Stomach (tissue), 8 donors: ENCODE measurements at regions not wholly inside any gene's neighbourhood (a gene's known extent, or its start where the extent isn't known, plus 50 kb on each side); places are given as distances from the start of the nearest gene placed in this dataset.

Source experiments
- DNase-seq, 2 donors: peaks; one replicate each; pipeline versions ENCODE4 v3.0.0 to v3.0.0-alpha.2; 2013 to 2019
- H3K27ac ChIP-seq, 5 donors: fragments of 200-600 bp in 4 of 5; sonication (generic) in 4 of 5; one replicate each; pipeline ENCODE4 v1.5.1; 2013 to 2019; ENCODE audit warnings: mild to moderate bottlenecking in 1 of 5, moderate library complexity in 1 of 5
- H3K27me3 ChIP-seq, 3 donors: fragments of 200-600 bp; sonication (generic); one replicate each; pipeline ENCODE4 v1.5.1; 2017 to 2019; ENCODE audit warnings: mixed run types in 1 of 3
- H3K36me3 ChIP-seq, 4 donors: fragments of 200-600 bp; sonication (generic); 1 replicate in 3 of 4; 2 replicates in 1 of 4; pipeline ENCODE4 v1.5.1; 2016 to 2019
- H3K4me1 ChIP-seq, 4 donors: fragments of 200-600 bp; sonication (generic); one replicate each; pipeline ENCODE4 v1.5.1; 2016 to 2019
- H3K4me3 ChIP-seq, 4 donors: fragments of 200-600 bp; sonication (generic) in 3 of 4; one replicate each; pipeline ENCODE4 v1.5.1; 2016 to 2019; ENCODE audit warnings: mild to moderate bottlenecking in 1 of 4
- H3K9me3 ChIP-seq, 4 donors: fragments of 200-600 bp; sonication (generic); one replicate each; pipeline ENCODE4 v1.5.1; 2016 to 2019
- CTCF ChIP-seq, 7 experiments: fragments of 450-650 bp in 4 of 7; fragments of 200-600 bp in 3 of 7; sonication (generic) in 3 of 7; IDR thresholded peaks; one replicate each; pipeline ENCODE4 v1.5.1; 2016 to 2019; ENCODE audit warnings: antibody characterized with exemption in 7 of 7, control low read depth in 2 of 7, mild to moderate bottlenecking in 1 of 7
- EP300 ChIP-seq: sonication (generic); formaldehyde crosslinking; IDR thresholded peaks from one replicate; pipeline ENCODE4 v1.6.1; 2017; ENCODE audit warnings: antibody characterized with exemption
- POLR2A ChIP-seq, 4 donors: fragments of 450-650 bp; IDR thresholded peaks; one replicate each; pipeline ENCODE4 v1.6.1; 2016; ENCODE audit warnings: antibody characterized with exemption in 4 of 4, control low read depth in 2 of 4, mild to moderate bottlenecking in 1 of 4, moderate library complexity in 1 of 4
- POLR2AphosphoS5 ChIP-seq, 3 donors: sonication (generic); formaldehyde crosslinking; IDR thresholded peaks; one replicate each; pipeline ENCODE4 v1.6.1; 2016; ENCODE audit warnings: antibody characterized with exemption in 3 of 3
- WGBS, 5 donors: extraction: QIAGEN DNeasy Blood & Tissue Kit in 3 of 5; methylation state at CpG; one replicate each; pipeline versions ENCODE4 v1.1.5 to v1.1.7; 2013 to 2018; 5-methylcytosine and 5-hydroxymethylcytosine counted together
- intact Hi-C: fragments of 100-400 bp; cut with DNase I; formaldehyde crosslinking; loops from one replicate; pipeline ENCODE4 v1.15.1; 2023; ENCODE audit warnings: low total_unique reads
- donor health status: healthy with polysubstance abuse.
- donor health status: Bipolar disorder and iron deficiency.
- donor health status: healthy.

GRCh38 chr2:2757764-2758163, 426.7 kb upstream of the MYT1L start:
- no peaks in the 10 kb centered on the region for H3K36me3 ChIP-seq
- no peaks in the 10 kb centered on the region for H3K4me1 ChIP-seq
- peaks cover 0 to 24% (median 23%) of the 10 kb centered on the region in 4 donors for H3K9me3 ChIP-seq
- H3K27ac ChIP-seq: no peak overlapping the region
- TF ChIP-seq EP300 (no peak), CTCF (IDR thresholded peaks at IDR 0.05) (no peak), POLR2A (IDR thresholded peaks at IDR 0.05) (no peak), POLR2AphosphoS5 (IDR thresholded peaks at IDR 0.05) (no peak)
- no peaks in the 10 kb centered on the region for H3K27me3 ChIP-seq
- DNase-seq: no peak
- no peak overlapping the region for H3K4me3 ChIP-seq
- intact Hi-C loops: no loop called here
- 56 to 68% (median 65%) methylated on average over 3 of the region's 3 CpGs for WGBS, 5 donors

- TF ChIP-seq CTCF (IDR thresholded peaks at IDR 0.05) (no peak), POLR2A (IDR thresholded peaks at IDR 0.05) (no peak), EP300 (no peak), POLR2AphosphoS5 (IDR thresholded peaks at IDR 0.05) (no peak)
- Histone ChIP-seq H3K4me1 (no peaks in the 10 kb centered on the region), H3K27ac (no peak overlapping the region), H3K9me3 (peaks cover 0 to 24% (median 23%) of the 10 kb centered on the region in 4 donors), H3K4me3 (no peak overlapping the region), H3K36me3 (no peaks in the 10 kb centered on the region), H3K27me3 (no peaks in the 10 kb centered on the region)
- intact Hi-C loops: no loop called here
- DNase-seq: no peak
- 82 to 89% (median 86%) methylated on average over 7 of the region's 7 CpGs for WGBS, 5 donors
Observed at GRCh38 chr2:2756886-2757285, 425.8 kb upstream of the MYT1L start.

GRCh38 chr2:2755990-2756389, 424.9 kb upstream of the MYT1L start:
- H3K27me3 ChIP-seq: no peaks in the 10 kb centered on the region
- TF ChIP-seq POLR2AphosphoS5 (IDR thresholded peaks at IDR 0.05) (no peak), POLR2A (IDR thresholded peaks at IDR 0.05) (no peak), EP300 (no peak), CTCF (IDR thresholded peaks at IDR 0.05) (no peak)
- H3K27ac ChIP-seq: no peak overlapping the region
- no peaks in the 10 kb centered on the region for H3K36me3 ChIP-seq
- DNase-seq: no peak
- H3K4me3 ChIP-seq: no peak overlapping the region
- intact Hi-C loops: no loop called here
- 74 to 92% (median 82%) methylated on average over 5 of the region's 5 CpGs for WGBS, 5 donors
- H3K9me3 ChIP-seq: peaks cover 0 to 26% (median 22%) of the 10 kb centered on the region in 4 donors
- H3K4me1 ChIP-seq: no peaks in the 10 kb centered on the region

- H3K4me1 ChIP-seq: no peaks in the 10 kb centered on the region
- peaks cover 0 to 21% (median 15%) of the 10 kb centered on the region in 4 donors for H3K9me3 ChIP-seq
- TF ChIP-seq POLR2AphosphoS5 (IDR thresholded peaks at IDR 0.05) (no peak), EP300 (no peak), CTCF (IDR thresholded peaks at IDR 0.05) (no peak), POLR2A (IDR thresholded peaks at IDR 0.05) (no peak)
- no peaks in the 10 kb centered on the region for H3K27me3 ChIP-seq
- H3K36me3 ChIP-seq: no peaks in the 10 kb centered on the region
- WGBS, 5 donors: 68 to 83% (median 81%) methylated on average over 5 of the region's 5 CpGs
- no peak overlapping the region for H3K4me3 ChIP-seq
- no peak for DNase-seq
- intact Hi-C loops: no loop called here
- no peak overlapping the region for H3K27ac ChIP-seq
Observed at GRCh38 chr2:2754940-2755339, 423.9 kb upstream of the MYT1L start.
